H9 (cell line): ENCODE measurements at regions not wholly inside any gene's neighbourhood (a gene's known extent, or its start where the extent isn't known, plus 50 kb on each side); places are given as distances from the start of the nearest gene placed in this dataset.

Experiments used
- DNase-seq: peaks from one replicate; pipeline ENCODE4 v3.0.0-alpha.2; 2017
- H2AFZ ChIP-seq: one replicate; pipeline ENCODE4 v1.6.1; 2013; ENCODE audit warnings: mild to moderate bottlenecking, low read length, control low read depth, moderate library complexity
- H2AK5ac ChIP-seq: 2 replicates; pipeline ENCODE4 v1.6.1; 2013; ENCODE audit warnings: low read length, control low read depth, mixed read lengths; ENCODE audit not compliant: insufficient read length
- H2BK120ac ChIP-seq: one replicate; pipeline ENCODE4 v1.6.1; 2013; ENCODE audit warnings: low read depth, mild to moderate bottlenecking, low read length, control low read depth, inconsistent platforms; ENCODE audit not compliant: poor library complexity, severe bottlenecking
- H2BK12ac ChIP-seq: 2 replicates; pipeline ENCODE4 v1.6.1; 2013; ENCODE audit warnings: low read length, control low read depth, mixed read lengths, low read depth; ENCODE audit not compliant: insufficient read length
- H2BK15ac ChIP-seq: 2 replicates; pipeline ENCODE4 v1.6.1; 2013; ENCODE audit warnings: low read depth, low read length, control low read depth
- H2BK20ac ChIP-seq: one replicate; pipeline ENCODE4 v1.6.1; 2013; ENCODE audit warnings: low read depth, mild to moderate bottlenecking, low read length, control low read depth, inconsistent platforms; ENCODE audit not compliant: poor library complexity, severe bottlenecking
- H2BK5ac ChIP-seq: 2 replicates; pipeline ENCODE4 v1.6.1; 2013; ENCODE audit warnings: low read length, control low read depth, mixed read lengths; ENCODE audit not compliant: insufficient read length
- H3K14ac ChIP-seq: 2 replicates; pipeline ENCODE4 v1.6.1; 2013; ENCODE audit warnings: low read length, control low read depth; ENCODE audit not compliant: insufficient read depth
- H3K18ac ChIP-seq: 2 replicates; pipeline ENCODE4 v1.6.1; 2013; ENCODE audit warnings: low read depth, mild to moderate bottlenecking, mixed read lengths, low read length, control low read depth; ENCODE audit not compliant: insufficient read length
- H3K23ac ChIP-seq: 2 replicates; pipeline ENCODE4 v1.6.1; 2013; ENCODE audit warnings: low read length, control low read depth, mixed read lengths, low read depth; ENCODE audit not compliant: insufficient read length
- H3K23me2 ChIP-seq: 2 replicates; pipeline ENCODE4 v1.6.1; 2013; ENCODE audit warnings: low read depth, mild to moderate bottlenecking, mixed read lengths, low read length, control low read depth; ENCODE audit not compliant: insufficient read length, poor library complexity, severe bottlenecking
- H3K27ac ChIP-seq: 2 replicates; pipeline ENCODE4 v1.5.1; 2013; ENCODE audit warnings: low read length, control low read depth, mixed read lengths, low read depth; ENCODE audit not compliant: insufficient read length
- H3K27me3 ChIP-seq: 2 replicates; pipeline ENCODE4 v1.6.1; 2013; ENCODE audit warnings: low read length, control low read depth, inconsistent platforms; ENCODE audit not compliant: insufficient read depth
- H3K4ac ChIP-seq: 2 replicates; pipeline ENCODE4 v1.6.1; 2013; ENCODE audit warnings: low read depth, mild to moderate bottlenecking, control low read depth, inconsistent platforms, low read length, moderate library complexity
- H3K4me1 ChIP-seq: 2 replicates; pipeline ENCODE4 v1.6.1; 2013; ENCODE audit warnings: low read length, control low read depth, inconsistent platforms; ENCODE audit not compliant: insufficient read depth
- H3K4me2 ChIP-seq: 2 replicates; pipeline ENCODE4 v1.6.1; 2013; ENCODE audit warnings: low read length, control low read depth, mixed read lengths; ENCODE audit not compliant: insufficient read length, insufficient read depth
- H3K56ac ChIP-seq: 2 replicates; pipeline ENCODE4 v1.6.1; 2013; ENCODE audit warnings: low read depth, mild to moderate bottlenecking, mixed read lengths, low read length, control low read depth; ENCODE audit not compliant: insufficient read length
- H3K79me1 ChIP-seq: 2 replicates; pipeline ENCODE4 v1.6.1; 2013; ENCODE audit warnings: low read depth, mild to moderate bottlenecking, moderate library complexity, low read length, control low read depth, inconsistent platforms; ENCODE audit not compliant: insufficient read depth, poor library complexity, severe bottlenecking
- H3K79me2 ChIP-seq: 2 replicates; pipeline ENCODE4 v1.6.1; 2013; ENCODE audit warnings: low read length, control low read depth, inconsistent platforms; ENCODE audit not compliant: insufficient read depth
- H3K9ac ChIP-seq: 2 replicates; pipeline ENCODE4 v1.6.1; 2013; ENCODE audit warnings: low read length, control low read depth, mixed read lengths; ENCODE audit not compliant: insufficient read length; ENCODE audit errors: extremely low read depth
- H3K9me3 ChIP-seq: one replicate; pipeline ENCODE4 v1.6.1; 2013; ENCODE audit warnings: low read depth, low read length, inconsistent platforms; ENCODE audit not compliant: control insufficient read depth
- H3T11ph ChIP-seq: one replicate; pipeline ENCODE4 v1.6.1; 2013; ENCODE audit warnings: mild to moderate bottlenecking, low read length, control low read depth, inconsistent platforms
- H4K20me1 ChIP-seq: one replicate; pipeline ENCODE4 v1.6.1; 2013; ENCODE audit not compliant: control insufficient read depth, insufficient read length, insufficient read depth
- H4K5ac ChIP-seq: 2 replicates; pipeline ENCODE4 v1.6.1; 2013; ENCODE audit warnings: low read depth, mild to moderate bottlenecking, mixed read lengths, low read length, control low read depth; ENCODE audit not compliant: insufficient read length
- H4K8ac ChIP-seq: replicated peaks from 2 replicates; pipeline ENCODE4 v1.6.1; 2013; ENCODE audit warnings: low read length, control low read depth, mixed read lengths, low read depth; ENCODE audit not compliant: insufficient read length
- H4K91ac ChIP-seq: 2 replicates; pipeline ENCODE4 v1.6.1; 2013; ENCODE audit warnings: low read depth, mild to moderate bottlenecking, moderate library complexity, mixed read lengths, low read length, control low read depth; ENCODE audit not compliant: insufficient read length
- H3K27ac Mint-ChIP-seq, 3 experiments: 2 replicates in 2 of 3; 3 replicates in 1 of 3; pipeline ENCODE4 v1.8.0; 2020 to 2021; ENCODE audit warnings: mixed read lengths in 3 of 3, mild to moderate bottlenecking in 1 of 3, moderate library complexity in 1 of 3
- H3K27me3 Mint-ChIP-seq: 2 replicates; pipeline ENCODE4 v1.8.0; 2021; ENCODE audit warnings: low read depth, mild to moderate bottlenecking, moderate library complexity, mixed read lengths
- H3K36me3 Mint-ChIP-seq, 3 experiments: 2 replicates in 2 of 3; 3 replicates in 1 of 3; pipeline ENCODE4 v1.8.0; 2020 to 2021; ENCODE audit warnings: low read depth in 3 of 3, mixed read lengths in 3 of 3; ENCODE audit not compliant: insufficient read depth in 1 of 3
- H3K4me1 Mint-ChIP-seq, 2 experiments: 2 replicates each; pipeline ENCODE4 v1.8.0; 2020; ENCODE audit warnings: mixed read lengths in 2 of 2
- H3K4me3 Mint-ChIP-seq, 2 experiments: 2 replicates in 1 of 2; 3 replicates in 1 of 2; pipeline ENCODE4 v1.8.0; 2020 to 2021; ENCODE audit warnings: mild to moderate bottlenecking in 2 of 2, mixed read lengths in 2 of 2, moderate library complexity in 1 of 2
- H3K9me3 Mint-ChIP-seq, 2 experiments: 2 replicates in 1 of 2; 3 replicates in 1 of 2; pipeline ENCODE4 v1.8.0; 2020; ENCODE audit warnings: mild to moderate bottlenecking in 2 of 2, mixed read lengths in 2 of 2, moderate library complexity in 1 of 2
- CTCF ChIP-seq: fragments of 200-600 bp; sonication (generic); conservative IDR thresholded peaks from 3 replicates; pipeline ENCODE4 v1.8.0; 2021; ENCODE audit warnings: antibody characterized with exemption, mild to moderate bottlenecking

GRCh38 chr3:135740751-135741150 lies 224.8 kb upstream of the PPP2R3A start:
- no peak overlapping the region for H4K8ac ChIP-seq
- no peak overlapping the region for H3K4me2 ChIP-seq
- Mint-ChIP-seq H3K27ac (no peak overlapping the region), H3K9me3 (peaks cover 6 to 8% of the 10 kb centered on the region in 2 experiments; a peak in 4 of 5 replicates), H3K36me3 (peaks cover 0 to 4% (median 2%) of the 10 kb centered on the region in 3 experiments; a peak in 3 of 7 replicates), H3K27me3 (peaks cover 2% of the 10 kb centered on the region), H3K4me3 (no peak overlapping the region), H3K4me1 (peaks cover 11 to 12% of the 10 kb centered on the region in 2 experiments)
- H3K56ac ChIP-seq: no peak overlapping the region
- H3T11ph ChIP-seq: no peak overlapping the region
- H2AFZ ChIP-seq: no peak overlapping the region
- no peak overlapping the region for H2AK5ac ChIP-seq
- H3K27ac ChIP-seq: no peak overlapping the region
- no peak overlapping the region for H2BK15ac ChIP-seq
- H3K79me2 ChIP-seq: no peaks in the 10 kb centered on the region
- H3K4ac ChIP-seq: no peak overlapping the region
- H3K14ac ChIP-seq: no peak overlapping the region
- no peaks in the 10 kb centered on the region for H3K23me2 ChIP-seq
- no peak overlapping the region for H2BK120ac ChIP-seq
- no peaks in the 10 kb centered on the region; the same call in 1 of the 2 replicates for H3K4me1 ChIP-seq
- no peak overlapping the region for H4K91ac ChIP-seq
- H3K79me1 ChIP-seq: no peaks in the 10 kb centered on the region
- no peak overlapping the region for H2BK5ac ChIP-seq
- no peak overlapping the region for H4K5ac ChIP-seq
- no peaks in the 10 kb centered on the region for H3K27me3 ChIP-seq
- no peak for DNase-seq
- no peak overlapping the region for H2BK20ac ChIP-seq
- H3K9me3 ChIP-seq: no peaks in the 10 kb centered on the region
- no peak overlapping the region for H3K23ac ChIP-seq
- H3K9ac ChIP-seq: no peak overlapping the region
- no peak overlapping the region for H2BK12ac ChIP-seq
- H3K18ac ChIP-seq: no peak overlapping the region
- TF ChIP-seq CTCF: no peak
- no peaks in the 10 kb centered on the region for H4K20me1 ChIP-seq
